HepG2 (cell line): ENCODE measurements at regions not wholly inside any gene's neighbourhood (a gene's known extent, or its start where the extent isn't known, plus 50 kb on each side); places are given as distances from the start of the nearest gene placed in this dataset.

Experiments
- HNF1A ChIP-seq, 2 experiments: sonication (generic) in 1 of 2; formaldehyde crosslinking in 1 of 2; IDR thresholded peaks; 2 replicates each; pipeline versions ENCODE4 v1.4.0 to v1.6.1; 2016 to 2020; ENCODE audit warnings: borderline replicate concordance in 1 of 2, low read depth in 1 of 2, mild to moderate bottlenecking in 1 of 2, missing genetic modification reagents in 1 of 2
- NFRKB ChIP-seq: fragments of 450-650 bp; IDR thresholded peaks from 2 replicates; pipeline ENCODE4 v1.6.1; 2017
- SNAPC4 ChIP-seq: sonication (generic); formaldehyde crosslinking; IDR thresholded peaks from 2 replicates; pipeline ENCODE4 v1.4.0; 2020; ENCODE audit warnings: mild to moderate bottlenecking, missing genetic modification reagents
- TOE1 ChIP-seq: sonication (generic); formaldehyde crosslinking; IDR thresholded peaks from 2 replicates; pipeline ENCODE4 v1.4.0; 2020; ENCODE audit warnings: mild to moderate bottlenecking, missing genetic modification reagents

- TF ChIP-seq SNAPC4 (no peak), HNF1A (IDR thresholded peaks at IDR 0.05; ENCODE audit: low read depth) (no peak), HNF1A (CRISPR knock-in tag; IDR thresholded peaks at IDR 0.05; ENCODE audit: borderline replicate concordance) (no peak), TOE1 (no peak), NFRKB (no peak)
Measured at GRCh38 chr9:23622396-23622795, 203.6 kb downstream of the ELAVL2 start (continued).
